Psoas muscle (tissue), 7 donors: ENCODE measurements at regions not wholly inside any gene's neighbourhood (a gene's known extent, or its start where the extent isn't known, plus 50 kb on each side); places are given as distances from the start of the nearest gene placed in this dataset.

ENCODE experiments used
- ATAC-seq, 4 donors: fragments of 200-7000 bp; cut with Tn5 transposase; one replicate each; pipeline ENCODE4 v1.9.1; 2020; ENCODE audit warnings: moderate library complexity in 3 of 4, mild to moderate bottlenecking in 2 of 4
- DNase-seq, 2 donors: peaks; one replicate each; pipeline ENCODE4 v3.0.0-alpha.2; 2020
- H3K27ac ChIP-seq: fragments of 200-600 bp; one replicate; pipeline ENCODE4 v1.8.0; 2022
- H3K27me3 ChIP-seq, 3 donors: fragments of 200-600 bp in 1 of 3; one replicate each; pipeline versions ENCODE4 v1.6.1 to v1.8.0; 2013 to 2022; ENCODE audit warnings: low read length in 2 of 3, mild to moderate bottlenecking in 2 of 3, moderate library complexity in 1 of 3; ENCODE audit not compliant: insufficient read depth in 3 of 3
- H3K36me3 ChIP-seq, 2 donors: fragments of 200-600 bp in 1 of 2; one replicate each; pipeline versions ENCODE4 v1.6.1 to v1.8.0; 2013 to 2022; ENCODE audit warnings: low read depth in 1 of 2, mild to moderate bottlenecking in 1 of 2, moderate library complexity in 1 of 2; ENCODE audit not compliant: insufficient read depth in 1 of 2
- H3K4me1 ChIP-seq: fragments of 200-600 bp; one replicate; pipeline ENCODE4 v1.8.0; 2022
- H3K4me3 ChIP-seq: fragments of 200-600 bp; one replicate; pipeline ENCODE4 v1.8.0; 2022; ENCODE audit warnings: mild to moderate bottlenecking
- H3K9me3 ChIP-seq: fragments of 200-600 bp; one replicate; pipeline ENCODE4 v1.8.0; 2022
- WGBS, 3 donors: extraction: QIAGEN DNeasy Blood & Tissue Kit; methylation state at CpG; one replicate each; pipeline versions ENCODE4 v1.1.6 to v1.1.7; 2013; 5-methylcytosine and 5-hydroxymethylcytosine counted together
- intact Hi-C, 2 donors: fragments of 100-400 bp; cut with DNase I; formaldehyde crosslinking; loops; one replicate each; pipeline versions ENCODE4 v1.11.0 to v1.14.2; 2022
- TF ChIP-seq, protein P1 (sequence below): fragments of 200-600 bp; IDR thresholded peaks from one replicate; pipeline ENCODE4 v1.8.0; 2022; ENCODE audit warnings: antibody characterized with exemption
- donor health status: healthy with polysubstance abuse.
- donor health status: DM: no; HTN: no; CAD: no; lungs with moderate emphysema.
- donor health status: Bipolar disorder and iron deficiency.
- donor health status: healthy.
- donor health status: DM: yes; HTN: yes; CAD: no.
- donor health status: DM: no; HTN: no; CAD: no.
- donor health status: DM: yes; HTN: yes; CAD: no.

DNA sequence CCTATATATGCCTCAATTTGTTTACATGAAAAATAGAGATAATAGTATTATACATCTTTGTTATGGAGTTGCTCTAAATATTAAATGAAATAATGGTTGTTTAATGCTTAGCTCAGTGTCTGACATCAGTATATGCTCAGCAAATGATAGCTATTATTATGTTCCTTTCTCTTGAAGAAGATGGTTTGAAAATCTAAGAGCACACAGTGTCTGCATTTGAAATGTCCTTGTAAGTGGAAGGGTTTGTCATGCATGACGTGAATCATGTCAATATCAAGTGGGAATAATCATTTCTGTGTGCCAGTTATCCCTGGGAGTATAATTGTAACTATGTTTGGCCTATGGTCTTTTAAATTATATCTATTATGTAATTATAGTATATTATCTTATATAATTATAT is 377.5 kb upstream of the SORCS1 start:
- Histone ChIP-seq H3K36me3 (no peaks in the 10 kb centered on the region), H3K27ac (no peak overlapping the region), H3K4me1 (no peaks in the 10 kb centered on the region), H3K4me3 (no peak overlapping the region), H3K27me3 (no peaks in the 10 kb centered on the region), H3K9me3 (no peaks in the 10 kb centered on the region)
- intact Hi-C loops, result no loop called here
- TF ChIP-seq, protein P1, sequence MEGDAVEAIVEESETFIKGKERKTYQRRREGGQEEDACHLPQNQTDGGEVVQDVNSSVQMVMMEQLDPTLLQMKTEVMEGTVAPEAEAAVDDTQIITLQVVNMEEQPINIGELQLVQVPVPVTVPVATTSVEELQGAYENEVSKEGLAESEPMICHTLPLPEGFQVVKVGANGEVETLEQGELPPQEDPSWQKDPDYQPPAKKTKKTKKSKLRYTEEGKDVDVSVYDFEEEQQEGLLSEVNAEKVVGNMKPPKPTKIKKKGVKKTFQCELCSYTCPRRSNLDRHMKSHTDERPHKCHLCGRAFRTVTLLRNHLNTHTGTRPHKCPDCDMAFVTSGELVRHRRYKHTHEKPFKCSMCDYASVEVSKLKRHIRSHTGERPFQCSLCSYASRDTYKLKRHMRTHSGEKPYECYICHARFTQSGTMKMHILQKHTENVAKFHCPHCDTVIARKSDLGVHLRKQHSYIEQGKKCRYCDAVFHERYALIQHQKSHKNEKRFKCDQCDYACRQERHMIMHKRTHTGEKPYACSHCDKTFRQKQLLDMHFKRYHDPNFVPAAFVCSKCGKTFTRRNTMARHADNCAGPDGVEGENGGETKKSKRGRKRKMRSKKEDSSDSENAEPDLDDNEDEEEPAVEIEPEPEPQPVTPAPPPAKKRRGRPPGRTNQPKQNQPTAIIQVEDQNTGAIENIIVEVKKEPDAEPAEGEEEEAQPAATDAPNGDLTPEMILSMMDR, result no peak
- ATAC-seq (no peak), DNase-seq (no peak)
- WGBS, 3 donors, result 64 to 79% (median 73%) methylated on average over 1 of the region's 1 CpG

DNA sequence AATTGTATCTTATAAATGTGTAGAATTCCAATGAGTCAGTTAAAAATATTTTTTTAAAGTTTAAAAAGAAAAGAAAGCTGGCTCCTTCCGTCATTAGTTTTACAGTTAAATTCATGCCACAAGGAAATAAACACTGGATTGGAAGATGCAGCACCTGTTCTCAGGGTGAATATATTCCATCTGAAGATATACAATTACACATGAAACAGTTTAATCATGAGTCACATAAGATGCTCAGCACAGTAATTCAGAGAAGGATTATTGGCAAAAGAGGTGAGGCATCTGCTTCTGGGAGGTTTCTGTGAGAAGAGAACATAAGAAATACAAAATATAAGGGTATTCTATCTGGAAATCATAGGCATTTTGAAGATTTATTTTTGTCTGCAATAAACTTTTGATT is 376.5 kb upstream of the SORCS1 start:
- DNase-seq (no peak), ATAC-seq (no peak)
- Histone ChIP-seq H3K9me3 (no peaks in the 10 kb centered on the region), H3K27me3 (no peaks in the 10 kb centered on the region), H3K27ac (no peak overlapping the region), H3K36me3 (no peaks in the 10 kb centered on the region), H3K4me1 (no peaks in the 10 kb centered on the region), H3K4me3 (no peak overlapping the region)
- WGBS, 3 donors, result 70 to 85% (median 75%) methylated on average over 1 of the region's 1 CpG
- intact Hi-C loops, result no loop called here
- TF ChIP-seq, protein P1, result no peak

DNA sequence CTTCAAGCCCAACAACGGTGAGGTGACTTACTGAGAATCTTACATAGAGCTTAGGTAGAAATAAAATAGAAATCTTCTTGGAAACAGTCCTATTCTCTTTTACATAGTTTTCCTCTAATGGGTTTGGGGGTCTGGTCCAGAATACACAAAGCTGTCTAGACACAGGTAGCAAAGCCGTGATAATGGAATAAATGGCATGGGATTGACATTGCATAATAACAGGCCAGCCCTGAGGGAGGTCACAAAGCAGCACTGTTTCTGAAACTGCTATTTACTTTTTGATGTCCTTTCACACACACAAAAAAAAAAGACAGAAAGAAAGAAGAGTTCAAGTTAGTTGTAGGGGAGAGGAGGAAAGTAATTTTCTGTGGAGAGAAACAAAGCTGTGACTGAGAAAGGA is 364.8 kb upstream of the SORCS1 start:
- intact Hi-C loops, result no loop called here
- DNase-seq (no peak), ATAC-seq (no peak)
- no peaks in the 10 kb centered on the region for H3K4me1 ChIP-seq
- H3K27me3 ChIP-seq, result peaks cover 0 to 2% (median 0%) of the 10 kb centered on the region in 3 donors
- no peak overlapping the region for H3K27ac ChIP-seq
- TF ChIP-seq, protein P1, result no peak
- no peaks in the 10 kb centered on the region for H3K36me3 ChIP-seq
- H3K4me3 ChIP-seq, result no peak overlapping the region
- WGBS, 3 donors, result 72 to 79% (median 76%) methylated on average over 2 of the region's 2 CpGs
- H3K9me3 ChIP-seq, result no peaks in the 10 kb centered on the region

DNA sequence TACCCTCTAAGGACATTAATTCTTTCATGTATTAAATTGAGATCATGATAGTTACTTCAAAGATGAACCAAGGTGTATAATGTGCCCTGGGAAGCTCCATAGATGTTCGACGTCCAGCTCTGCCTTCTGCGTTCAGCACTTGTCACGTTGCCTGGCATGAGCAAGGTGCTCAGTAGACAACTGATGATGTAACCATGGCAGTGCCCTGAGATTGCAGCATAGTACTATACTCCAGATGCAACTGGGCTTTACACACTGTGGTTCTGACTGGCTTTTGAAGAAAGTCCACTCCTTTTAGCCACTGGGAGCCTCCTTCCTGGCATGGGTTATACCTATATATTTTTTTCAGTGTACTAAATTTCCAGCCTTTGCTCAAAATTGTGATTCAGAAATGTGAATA is 355.8 kb upstream of the SORCS1 start:
- TF ChIP-seq, protein P1, result no peak
- DNase-seq (no peak), ATAC-seq (no peak)
- Histone ChIP-seq H3K4me3 (no peak overlapping the region), H3K9me3 (no peaks in the 10 kb centered on the region), H3K27ac (no peak overlapping the region), H3K36me3 (no peaks in the 10 kb centered on the region), H3K4me1 (no peaks in the 10 kb centered on the region), H3K27me3 (no peaks in the 10 kb centered on the region)
- intact Hi-C loops, result no loop called here
- 85 to 92% (median 90%) methylated on average over 4 of the region's 4 CpGs for WGBS, 3 donors

DNA sequence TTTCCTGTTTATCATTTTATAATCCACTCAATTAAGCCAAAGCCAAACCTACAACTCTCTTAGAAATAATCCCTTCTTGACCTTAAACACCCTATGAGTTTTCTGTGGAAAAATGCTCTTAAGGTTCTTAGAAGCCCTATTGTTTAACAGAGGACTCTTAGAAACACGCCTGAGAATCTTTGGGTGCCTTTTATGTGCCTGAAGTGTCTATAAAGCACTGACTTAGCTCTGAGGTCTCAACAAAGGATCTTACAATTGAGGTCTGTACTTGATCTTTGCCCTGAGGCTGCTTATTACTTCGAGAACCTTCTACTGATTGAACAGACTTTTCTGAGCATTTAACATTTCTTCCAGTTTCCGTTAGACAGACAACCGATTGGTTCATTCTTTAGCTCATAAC is 353.3 kb upstream of the SORCS1 start:
- H3K36me3 ChIP-seq, result no peaks in the 10 kb centered on the region
- TF ChIP-seq, protein P1, result no peak
- intact Hi-C loops, result no loop called here
- H3K4me3 ChIP-seq, result no peak overlapping the region
- ATAC-seq (no peak), DNase-seq (no peak)
- H3K27ac ChIP-seq, result no peak overlapping the region
- no peaks in the 10 kb centered on the region for H3K4me1 ChIP-seq
- no peaks in the 10 kb centered on the region for H3K27me3 ChIP-seq
- no peaks in the 10 kb centered on the region for H3K9me3 ChIP-seq
- WGBS, 3 donors, result 76 to 84% (median 77%) methylated on average over 4 of the region's 4 CpGs
